T47D (cell line): ENCODE measurements at regions not wholly inside any gene's neighbourhood (a gene's known extent, or its start where the extent isn't known, plus 50 kb on each side); places are given as distances from the start of the nearest gene placed in this dataset.

ENCODE experiments used
- DNase-seq, 2 experiments: peaks; one replicate each; pipeline versions ENCODE4 v3.0.0 to v3.0.0-alpha.2; 2011 to 2012; ENCODE audit warnings: low read depth in 1 of 2, low spot score in 1 of 2
- JUND ChIP-seq: IDR thresholded peaks from 2 replicates; pipeline ENCODE4 v1.6.1; 2012; ENCODE audit warnings: low read depth
- in situ Hi-C: cut with HindIII; loops from 2 replicates; pipeline ENCODE4 v1.10.0; 2016; ENCODE audit warnings: low sequenced_read_pairs, low pct_unique_long_range_greater_than_20kb

- in situ Hi-C loops = no loop called here
- DNase-seq = no peak
- no peak for TF ChIP-seq JUND
Observed at GRCh38 chr1:17891205-17892110, 136.3 kb downstream of the ACTL8 start.

DNA sequence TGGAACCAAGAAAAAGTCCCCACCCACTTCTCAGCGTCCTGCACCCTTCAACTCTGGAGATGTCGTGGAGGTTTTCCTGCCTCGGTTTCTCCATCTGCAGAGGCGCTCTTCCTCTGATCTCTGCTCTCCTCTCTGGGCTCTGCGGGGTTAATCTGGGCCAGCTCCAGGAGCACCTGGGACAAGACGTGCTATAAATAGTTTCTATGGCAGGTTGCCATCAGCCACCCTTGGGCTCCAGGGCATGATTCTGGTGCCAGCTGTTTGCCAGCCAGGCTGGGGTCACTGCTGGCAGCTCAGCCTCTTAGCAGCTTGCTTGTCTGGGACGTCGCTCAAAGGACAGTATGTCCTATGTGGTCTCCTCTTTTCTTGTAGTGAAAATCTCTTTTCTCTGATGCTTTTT, 137.1 kb downstream of the ACTL8 start:
- in situ Hi-C loops = no loop called here
- DNase-seq = peak; percentile 13 to 68
- TF ChIP-seq JUND = no peak

- in situ Hi-C loops = no loop called here
- no peak for TF ChIP-seq JUND
Observed at GRCh38 chr1:17892851-17893250, 137.7 kb downstream of the ACTL8 start.

GRCh38 chr1:17893891-17894631, 138.9 kb downstream of the ACTL8 start:
- no peak for DNase-seq
- TF ChIP-seq JUND = no peak
- in situ Hi-C loops = no loop called here

More at GRCh38 chr1:17892851-17893250, 137.7 kb downstream of the ACTL8 start:
- DNase-seq = no peak

DNA sequence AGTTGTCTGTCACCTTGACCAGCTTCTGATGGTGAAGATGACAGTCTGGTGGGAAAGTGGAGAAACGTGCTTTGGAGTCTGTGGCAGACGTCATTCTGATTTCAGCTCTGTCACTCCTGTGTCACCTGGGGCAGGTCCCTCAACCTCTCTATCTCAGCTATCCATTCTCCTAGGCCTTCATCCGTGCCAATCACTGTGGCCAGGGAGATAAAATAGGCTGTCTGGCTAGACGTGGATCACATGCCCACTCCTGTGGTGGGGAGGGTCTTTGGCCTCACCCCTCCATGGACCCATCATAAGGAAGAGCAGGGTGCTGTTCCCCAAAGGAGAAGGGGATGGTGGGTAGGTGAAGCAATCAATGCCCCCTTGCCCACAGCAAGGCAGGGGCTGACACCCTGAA, 140.3 kb downstream of the ACTL8 start:
- in situ Hi-C loops = no loop called here
- no peak for TF ChIP-seq JUND
- no peak for DNase-seq

DNA sequence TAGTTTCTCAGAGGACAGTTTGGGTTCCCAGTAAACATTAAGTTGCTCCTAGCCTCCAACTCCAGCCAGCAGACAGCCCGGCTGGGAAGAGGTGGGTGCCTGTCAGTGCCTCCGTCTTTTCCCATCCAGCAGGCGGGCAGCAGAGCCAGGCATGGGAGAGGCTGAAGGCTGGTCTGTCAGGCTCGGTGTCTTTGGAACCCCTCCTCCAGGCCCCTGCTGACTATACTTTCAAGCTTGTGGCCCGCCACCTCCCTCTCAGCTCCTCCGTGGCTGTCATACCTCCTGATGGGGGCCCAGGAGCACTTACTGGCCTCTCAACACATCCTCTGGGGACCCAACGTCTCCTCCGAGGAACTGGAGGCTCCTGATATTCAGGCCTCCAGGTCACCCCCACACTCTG, 140.9 kb downstream of the ACTL8 start:
- no peak for TF ChIP-seq JUND
- DNase-seq = no peak
- in situ Hi-C loops = no loop called here

DNA sequence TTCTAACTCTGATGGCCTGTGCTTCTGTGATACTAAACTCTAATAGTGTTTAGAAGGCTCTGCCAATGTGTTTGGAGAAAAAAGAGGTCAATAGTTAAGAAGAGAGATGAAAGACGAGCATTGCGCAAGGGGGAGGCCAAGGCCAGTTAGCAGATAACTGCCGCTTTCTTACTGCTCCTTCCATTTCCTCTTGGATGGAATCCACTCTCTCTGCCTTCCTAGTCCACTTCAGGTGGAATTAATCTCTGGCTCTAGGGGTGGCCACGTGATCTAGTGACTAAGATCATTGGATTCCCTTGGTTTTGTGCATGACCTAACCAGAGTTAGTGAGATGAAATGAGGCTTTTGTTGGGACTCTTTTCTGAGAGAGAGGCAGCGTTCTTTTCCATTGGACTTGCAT, 148.3 kb downstream of the ACTL8 start:
- peak in 1 of 2 experiments; percentile 3 for DNase-seq
- TF ChIP-seq JUND = no peak
- in situ Hi-C loops = no loop called here

- peak in 1 of 2 experiments; percentile 70 for DNase-seq
- in situ Hi-C loops = no loop called here
- TF ChIP-seq JUND = no peak
Observed at GRCh38 chr1:17904290-17904689, 149.2 kb downstream of the ACTL8 start.

- DNase-seq = no peak
- no peak for TF ChIP-seq JUND
- in situ Hi-C loops = no loop called here
Observed at GRCh38 chr1:17907999-17908398, 152.9 kb downstream of the ACTL8 start.

- in situ Hi-C loops = no loop called here
- no peak for TF ChIP-seq JUND
- DNase-seq = no peak
Observed at GRCh38 chr1:17908945-17909344, 153.8 kb downstream of the ACTL8 start.

DNA sequence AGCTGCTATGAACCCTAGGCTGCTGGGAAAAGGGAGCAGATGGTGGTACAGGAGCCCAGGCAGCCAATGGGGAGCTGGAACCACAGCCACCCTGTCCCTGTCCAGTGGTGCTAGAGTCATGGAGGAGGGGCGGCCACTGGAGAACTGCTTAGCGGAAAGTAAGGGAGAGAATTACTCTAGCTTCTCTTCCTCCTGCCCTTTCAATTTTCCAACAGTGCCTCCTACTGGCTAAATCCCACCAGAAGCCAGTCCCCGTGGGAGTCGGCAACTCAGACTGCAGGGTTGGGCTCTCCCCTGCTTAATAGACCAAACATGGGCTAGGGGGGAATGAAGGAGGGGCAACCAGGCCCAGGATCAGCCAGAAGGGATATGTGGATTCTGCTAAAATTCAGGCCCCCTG, 154.5 kb downstream of the ACTL8 start:
- in situ Hi-C loops = no loop called here
- TF ChIP-seq JUND = no peak
- DNase-seq = no peak

DNA sequence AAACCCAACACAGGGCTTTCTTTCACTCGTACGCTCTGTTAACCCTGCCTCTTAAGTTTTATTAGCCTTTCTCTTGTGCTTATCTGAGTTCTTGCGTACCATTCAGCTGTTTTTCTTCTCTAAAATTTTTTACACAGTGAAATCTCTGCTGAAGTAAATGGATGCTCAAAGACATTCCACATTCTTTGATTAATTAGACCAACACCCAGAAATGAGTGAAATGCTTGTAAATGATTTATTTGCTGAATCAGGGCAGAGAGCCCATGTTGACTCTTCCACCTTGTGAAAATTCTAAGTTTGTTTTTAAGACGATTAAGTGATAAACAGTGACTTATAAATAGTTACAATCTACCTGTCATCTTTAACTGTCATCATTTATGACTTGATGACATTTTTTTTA, 156.7 kb downstream of the ACTL8 start:
- no peak for DNase-seq
- in situ Hi-C loops = no loop called here
- no peak for TF ChIP-seq JUND

GRCh38 chr1:17912491-17912890, 157.4 kb downstream of the ACTL8 start:
- TF ChIP-seq JUND = no peak
- in situ Hi-C loops = no loop called here
- DNase-seq = no peak
